ENCODE measurements at regions not wholly inside any gene's neighbourhood (a gene's known extent, or its start where the extent isn't known, plus 50 kb on each side); places are given as distances from the start of the nearest gene placed in this dataset.
"Not testable (repeated sequence)": the region's sequence is repeated elsewhere in the genome, so short reads cannot be mapped to it uniquely, and the experiment has no call there.

DNA sequence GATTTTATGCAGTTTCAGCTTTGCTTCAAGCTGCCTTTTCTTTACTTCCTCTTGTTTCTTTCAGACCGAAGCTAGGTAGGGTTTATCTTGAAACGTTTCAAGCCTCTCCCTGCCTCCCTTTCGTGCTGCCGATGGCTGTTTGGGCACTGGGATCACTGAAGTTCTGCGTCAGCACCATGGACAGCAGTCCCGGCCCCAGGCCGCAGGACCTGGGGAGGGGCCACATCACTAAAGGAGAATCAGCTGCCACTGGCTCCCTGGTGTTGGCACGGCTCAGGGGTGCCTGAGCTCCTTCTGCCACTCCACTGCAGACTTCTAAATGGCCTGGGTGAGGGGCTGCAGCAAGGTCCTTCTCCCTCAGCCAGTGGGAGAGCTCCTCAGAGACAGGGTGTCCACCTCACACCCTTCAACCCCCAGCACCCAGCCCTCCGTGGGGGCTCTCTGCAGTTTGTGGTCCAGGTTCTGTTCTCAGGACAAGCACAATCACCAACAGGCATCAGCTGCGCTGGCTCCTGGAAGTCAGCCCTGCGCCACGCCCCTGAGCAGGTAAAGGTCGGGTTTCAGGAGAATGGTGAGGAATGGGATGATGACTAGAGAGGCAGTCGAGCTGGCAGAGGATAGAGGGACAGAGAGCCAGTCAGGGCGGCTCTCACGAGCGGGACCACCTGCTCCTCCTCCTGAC is 387.2 kb downstream of the TCERG1L start:
- DNase-seq, result no peak

DNA sequence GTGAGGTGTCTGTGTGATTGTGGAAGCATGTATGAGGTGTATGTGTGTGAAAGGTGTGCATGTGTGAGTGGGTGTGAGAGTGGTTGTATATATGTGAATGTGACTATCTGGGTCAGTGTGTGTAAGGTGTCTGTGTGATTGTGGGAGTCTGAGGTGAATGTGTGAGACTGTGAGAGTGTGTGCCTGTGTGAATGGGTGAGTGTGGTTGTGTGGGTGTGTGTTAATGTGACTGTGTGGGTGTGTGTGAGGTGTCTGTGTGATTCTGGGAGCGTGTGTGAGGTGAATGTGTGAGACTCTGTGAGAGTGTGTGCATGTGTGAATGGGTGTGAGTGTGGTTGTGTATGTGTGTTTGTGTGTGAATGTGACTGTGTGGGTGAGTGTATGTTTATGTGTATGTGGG is 385.1 kb downstream of the TCERG1L start:
- no peak for DNase-seq

DNA sequence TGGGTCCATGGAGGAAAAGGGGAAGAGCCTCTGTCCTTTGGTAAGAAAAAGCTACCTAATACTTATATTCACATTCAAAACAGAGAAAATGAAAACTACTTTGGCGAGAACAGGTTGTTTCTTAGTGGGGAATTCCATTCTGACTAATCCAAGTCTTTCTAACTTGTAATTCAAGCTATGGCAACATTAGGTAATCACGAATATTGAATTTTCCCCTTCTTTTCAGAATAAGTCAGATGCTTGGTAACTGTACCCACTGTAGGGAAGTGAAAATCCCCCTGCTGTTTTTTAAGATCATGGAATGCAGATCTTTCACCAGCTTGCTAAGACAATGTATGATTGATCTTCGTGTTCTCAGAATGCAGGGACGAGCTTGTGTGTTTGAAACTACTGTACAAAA is 384.4 kb downstream of the TCERG1L start:
- DNase-seq, result no peak

DNA sequence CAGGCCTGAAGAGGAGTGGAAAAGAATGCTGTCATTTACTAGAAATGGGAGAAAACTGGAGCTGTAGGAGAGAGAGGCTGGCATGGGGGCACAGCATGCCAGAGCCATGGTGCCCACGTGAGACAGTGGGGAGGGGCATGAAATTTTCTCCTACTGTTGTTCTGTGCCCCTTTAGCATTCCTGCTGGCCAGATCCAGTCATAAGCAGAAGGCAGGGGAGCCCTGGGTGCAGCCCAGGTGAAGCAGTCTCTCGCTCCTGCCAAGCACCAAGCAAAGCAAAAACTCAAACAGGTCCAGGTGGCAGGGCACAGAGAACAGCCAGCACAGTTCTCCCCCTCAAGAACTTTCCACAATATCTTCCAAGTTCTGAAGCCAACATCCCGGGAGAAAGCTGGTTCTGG is 383.2 kb downstream of the TCERG1L start:
- DNase-seq, result no peak

DNA sequence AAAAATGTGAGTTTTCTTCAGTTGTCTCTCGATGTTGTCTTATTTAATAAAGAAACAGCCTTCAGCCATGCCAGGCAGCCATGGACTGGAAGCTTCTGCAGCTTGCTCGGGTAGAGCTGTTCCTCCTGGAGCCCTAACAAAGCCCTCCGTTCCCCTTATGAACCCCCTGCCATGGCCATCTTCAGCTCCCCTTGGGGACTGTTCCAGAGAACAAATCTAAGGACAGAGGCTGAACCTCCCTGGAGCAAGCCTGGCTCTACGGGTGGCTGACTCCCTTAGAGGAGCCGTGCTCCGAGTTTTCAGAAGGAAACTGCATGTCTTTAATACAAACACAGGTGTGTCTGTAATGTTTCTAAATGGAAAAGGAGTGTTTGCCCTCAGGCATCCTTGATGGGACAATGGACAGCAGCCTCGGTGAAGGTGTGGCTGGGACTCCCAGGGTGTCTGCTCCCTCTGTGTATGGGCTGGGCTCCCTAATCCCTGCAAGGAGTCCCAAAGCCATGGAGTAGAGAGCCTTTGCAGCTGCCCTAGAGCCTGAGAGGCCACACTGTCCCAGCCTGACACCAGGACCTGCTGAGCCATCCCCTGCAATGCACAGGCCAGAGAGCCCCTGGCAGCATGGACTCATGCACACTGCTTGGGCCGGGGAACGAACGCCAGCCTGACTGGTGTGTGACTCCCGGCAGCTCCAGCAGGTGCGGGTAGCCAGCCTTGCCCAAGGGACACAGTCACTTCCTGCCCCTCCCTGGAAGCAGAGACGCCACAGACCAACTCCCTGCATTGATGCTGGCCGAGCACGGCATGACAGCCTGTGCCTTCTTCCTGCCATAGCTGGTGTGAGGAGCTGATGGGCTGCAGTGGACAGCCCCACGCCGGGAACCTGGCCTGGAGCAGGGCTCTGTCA is 381.8 kb downstream of the TCERG1L start:
- DNase-seq, result no peak

DNA sequence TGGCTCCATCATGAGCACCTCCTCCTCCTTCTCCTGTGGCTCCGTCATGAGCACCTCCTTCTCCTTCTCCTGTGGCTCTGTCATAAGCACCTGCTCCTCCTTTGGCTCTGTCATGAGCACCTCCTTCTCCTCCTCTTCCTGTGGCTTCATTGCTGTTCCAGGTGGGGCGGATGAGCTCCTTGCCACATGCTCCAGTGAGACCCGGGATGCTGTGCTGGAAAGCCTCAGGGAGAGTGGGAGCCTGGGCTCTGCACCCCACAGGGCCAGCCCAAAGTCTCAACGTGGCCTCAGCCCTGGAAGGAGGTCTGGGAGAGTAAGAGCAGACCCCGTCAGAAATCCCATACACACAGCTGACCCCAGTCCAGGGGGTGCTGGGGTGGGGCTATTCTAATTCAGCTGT is 380.7 kb downstream of the TCERG1L start:
- no peak for DNase-seq

DNA sequence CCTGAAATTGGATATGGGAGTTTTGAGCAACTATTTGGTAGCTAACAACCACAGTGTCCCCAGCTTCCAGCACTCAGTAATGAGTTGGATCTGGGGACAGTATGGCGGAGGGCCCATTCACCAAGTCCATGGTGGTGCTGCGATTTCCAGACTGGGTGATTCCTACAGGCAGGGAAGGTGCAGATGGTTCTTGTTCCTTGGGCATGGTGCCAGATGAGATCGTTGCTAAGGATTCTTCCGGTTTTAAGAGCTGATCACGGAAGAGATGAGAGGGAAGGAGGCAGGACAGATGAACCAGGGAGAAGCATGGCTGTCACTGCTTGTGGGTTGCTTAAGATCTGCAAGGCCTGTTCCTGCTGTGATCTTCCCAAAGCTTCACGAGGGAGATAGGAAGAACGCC is 380.3 kb downstream of the TCERG1L start:
- DNase-seq, result no peak

DNA sequence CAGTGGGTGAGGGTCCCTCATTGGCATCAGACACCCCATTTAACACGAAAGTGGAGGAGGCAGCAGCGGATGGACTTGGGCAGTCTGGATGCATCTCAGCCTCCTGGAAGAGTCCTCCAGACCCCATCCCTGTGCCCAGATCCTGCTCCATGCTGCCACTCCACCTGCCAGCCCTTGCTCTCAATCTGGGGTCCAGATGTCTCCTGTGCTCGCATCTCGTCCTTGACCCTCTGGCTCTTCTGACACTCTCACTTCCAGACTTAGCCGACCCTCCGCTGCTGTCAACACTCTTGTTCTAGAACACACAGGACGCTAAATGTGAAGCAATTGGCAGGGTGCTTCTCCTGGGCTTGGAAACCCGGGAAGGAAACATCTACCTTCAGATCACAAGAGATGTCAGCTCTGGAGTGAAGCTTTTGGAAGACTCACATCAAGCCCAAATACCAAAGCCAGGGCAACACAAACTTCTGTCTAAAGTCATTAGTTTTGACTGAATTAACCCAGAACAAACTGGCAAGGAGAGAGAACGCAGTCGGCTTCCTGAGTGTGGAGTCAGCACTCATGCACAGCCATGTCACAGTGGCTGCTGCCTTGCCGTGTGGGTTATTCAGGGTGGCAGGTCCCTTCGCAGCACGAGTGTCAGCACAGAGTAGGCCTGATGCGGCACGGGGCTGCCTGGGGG is 379.1 kb downstream of the TCERG1L start:
- DNase-seq, result no peak

DNA sequence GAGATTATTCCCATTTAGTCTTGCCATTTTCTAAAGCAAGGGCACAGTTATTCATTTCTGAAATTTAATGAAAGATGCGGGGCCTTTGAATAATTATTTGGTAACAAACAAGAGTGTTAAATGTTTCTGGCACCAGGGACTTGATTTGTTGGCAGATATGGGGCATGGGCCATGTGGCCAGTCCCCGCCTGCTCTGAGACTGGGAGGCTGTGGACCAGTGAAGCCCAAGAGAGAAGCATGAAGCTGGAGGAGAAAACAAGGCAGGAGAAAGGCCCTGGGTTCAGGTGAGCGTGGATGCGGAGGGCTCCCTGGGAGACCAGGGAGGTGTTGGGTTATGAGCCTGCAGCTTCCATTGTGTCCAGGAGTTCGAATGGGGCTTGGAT is 378.5 kb downstream of the TCERG1L start:
- DNase-seq, result no peak

DNA sequence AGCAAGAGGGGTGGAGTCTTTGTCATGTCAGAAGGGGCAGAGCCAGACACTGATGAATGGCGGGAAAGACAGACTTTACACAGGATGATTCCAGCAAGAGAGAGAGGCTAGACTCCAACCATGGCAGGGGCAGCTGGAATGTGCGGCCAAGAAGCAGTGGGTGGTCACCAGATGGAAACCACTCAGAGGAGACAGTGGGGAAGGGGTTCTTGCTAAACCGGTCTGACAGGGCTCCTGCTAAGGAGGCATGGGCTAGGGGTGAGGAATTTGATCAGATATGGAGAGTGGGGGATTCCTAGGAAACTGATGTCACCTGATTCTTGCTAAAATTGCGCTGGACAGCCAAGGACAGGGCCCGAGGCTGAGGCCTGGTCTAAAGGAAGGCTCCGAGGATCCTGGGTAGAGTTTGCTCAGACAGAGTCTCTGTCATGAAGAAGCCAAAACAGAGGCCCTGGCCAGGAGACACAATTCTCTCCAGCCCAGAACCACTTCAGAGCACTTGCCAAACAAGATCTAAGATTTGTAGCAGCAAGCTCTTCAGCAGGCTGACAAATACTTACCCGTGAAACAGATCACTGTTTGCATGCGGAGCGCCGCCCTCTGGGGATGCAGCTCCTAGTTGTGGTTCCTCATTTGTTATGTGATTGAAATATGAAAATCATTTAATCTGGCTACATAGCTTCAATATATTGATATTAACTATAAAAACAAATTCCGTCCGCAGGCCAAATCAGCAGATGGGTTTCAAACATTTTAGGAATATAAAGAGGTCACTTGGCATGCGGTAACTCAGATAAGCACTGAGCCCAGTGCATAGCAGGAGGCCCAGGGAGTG is 377.0 kb downstream of the TCERG1L start:
- DNase-seq, result no peak

DNA sequence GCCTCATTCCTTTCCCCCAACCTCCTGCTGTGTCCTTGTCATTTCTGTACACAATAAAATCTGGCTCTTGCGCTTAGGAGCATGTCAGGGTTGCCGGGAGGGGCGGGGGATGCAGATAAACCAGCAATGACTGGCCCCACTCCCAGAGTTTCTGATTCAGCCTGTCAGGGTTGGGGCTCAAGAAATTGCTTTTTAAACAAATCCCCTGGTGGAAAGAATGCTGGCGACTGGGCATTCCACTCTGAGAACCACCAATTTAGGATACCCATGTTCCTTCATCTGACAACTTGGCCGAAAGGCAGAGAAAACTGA is 376.4 kb downstream of the TCERG1L start:
- no peak for DNase-seq

DNA sequence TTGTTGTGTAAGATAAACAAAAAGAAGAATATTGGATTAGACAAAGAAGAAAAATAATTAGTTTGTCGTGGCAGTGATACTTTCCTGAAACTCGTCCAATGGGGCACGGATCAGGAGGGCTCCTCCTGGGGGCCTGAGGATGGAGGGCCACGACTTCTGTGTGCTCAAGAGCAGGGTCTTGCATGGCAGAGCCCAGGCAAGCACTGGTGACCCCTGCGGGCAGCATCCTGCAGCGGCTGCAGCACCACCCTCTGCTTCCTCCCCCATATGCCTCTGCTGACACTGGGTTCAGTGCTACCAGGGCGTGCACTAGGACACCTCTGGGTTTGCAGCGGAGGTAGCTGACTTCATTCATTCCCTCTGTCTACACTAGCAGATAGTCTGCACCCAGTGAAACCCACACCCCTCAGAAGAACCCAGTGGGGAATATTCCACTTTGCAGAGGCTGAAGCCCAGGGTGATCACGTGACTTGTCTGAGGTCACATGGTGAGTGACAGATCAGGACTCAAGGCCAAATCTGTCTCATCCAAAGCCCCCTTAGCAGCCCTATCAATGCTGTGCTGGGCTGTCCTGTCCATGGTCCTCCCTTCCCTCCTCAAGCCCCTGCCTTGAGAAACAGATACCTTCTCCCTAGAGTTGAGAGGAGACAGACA is 375.5 kb downstream of the TCERG1L start:
- no peak for DNase-seq

DNA sequence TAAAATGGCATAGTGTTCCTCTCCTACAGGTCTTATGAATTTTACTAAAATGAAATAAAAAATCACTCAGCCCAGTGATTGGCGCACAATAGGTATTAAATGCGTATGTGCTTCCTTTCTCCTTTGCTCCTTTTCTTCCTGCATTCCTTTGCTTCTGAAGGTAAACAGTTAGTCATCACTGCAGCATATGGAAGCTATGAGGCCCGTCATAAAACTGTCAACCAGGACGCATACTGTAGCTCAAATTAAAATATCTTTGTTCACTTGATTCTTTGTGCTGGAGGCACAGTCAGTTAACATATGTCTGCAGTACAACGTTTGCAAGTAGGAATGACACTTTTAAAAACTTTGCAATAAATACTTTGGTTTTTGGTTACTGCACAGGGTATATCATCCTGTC is 374.7 kb downstream of the TCERG1L start:
- no peak for DNase-seq

DNA sequence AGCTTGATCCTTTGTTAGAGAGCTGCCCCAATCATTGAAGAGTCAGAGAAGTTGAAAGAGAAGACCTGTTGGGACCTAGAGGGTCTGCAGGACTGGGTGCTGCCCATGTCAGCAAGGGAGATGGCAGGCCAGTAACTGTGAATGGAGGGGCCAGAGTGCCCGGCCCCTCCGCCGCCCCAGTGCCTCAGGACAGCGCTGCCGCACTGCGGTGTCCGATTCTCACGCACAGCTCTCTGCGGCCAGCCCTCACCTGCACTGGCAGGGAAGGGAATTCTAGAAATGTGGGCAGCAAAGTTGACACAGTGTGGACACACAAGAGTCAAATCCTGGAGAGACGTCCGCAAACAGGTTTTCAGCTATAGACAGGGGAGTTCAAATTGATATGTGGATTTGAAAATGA is 373.5 kb downstream of the TCERG1L start:
- DNase-seq, result no peak

DNA sequence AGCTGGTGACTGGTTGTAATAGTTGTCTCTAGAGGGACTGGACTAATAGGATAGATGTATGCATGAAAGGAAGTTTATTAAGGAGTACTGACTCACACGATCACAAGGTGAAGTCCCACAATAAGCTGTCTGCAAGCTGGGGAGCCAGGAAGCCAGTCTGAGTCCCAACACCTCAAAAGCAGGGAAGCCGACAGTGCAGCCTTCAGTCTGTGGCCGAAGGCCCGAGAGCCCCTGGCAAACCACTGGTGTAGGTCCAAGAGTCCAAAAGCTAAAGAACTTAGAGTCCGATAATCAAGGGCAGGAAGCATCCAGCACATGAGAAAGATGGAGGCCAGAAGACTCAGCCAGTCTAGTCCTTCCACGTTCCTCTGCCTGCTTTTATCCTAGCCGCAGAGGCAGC is 372.6 kb downstream of the TCERG1L start:
- not testable (repeated sequence) for DNase-seq

DNA sequence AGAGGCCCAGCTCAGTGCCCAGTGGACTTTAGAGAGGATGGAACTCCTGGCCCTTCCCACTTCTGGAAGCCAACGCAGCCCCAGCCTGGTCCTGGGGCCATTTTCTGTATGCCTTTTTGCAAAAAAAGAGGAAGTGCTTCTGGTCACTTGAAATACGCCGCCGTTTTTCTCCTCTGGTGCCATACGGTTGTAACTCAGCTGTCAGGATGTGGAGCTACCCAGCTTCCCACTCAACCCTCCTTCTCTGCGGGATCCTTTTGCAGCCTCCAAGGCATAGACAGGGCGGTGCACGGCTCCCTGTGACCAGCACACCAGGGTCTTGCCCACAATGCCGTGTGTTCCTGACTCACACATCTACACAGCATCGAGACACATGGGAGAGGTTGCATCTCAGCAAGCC is 369.6 kb downstream of the TCERG1L start:
- DNase-seq, result no peak

DNA sequence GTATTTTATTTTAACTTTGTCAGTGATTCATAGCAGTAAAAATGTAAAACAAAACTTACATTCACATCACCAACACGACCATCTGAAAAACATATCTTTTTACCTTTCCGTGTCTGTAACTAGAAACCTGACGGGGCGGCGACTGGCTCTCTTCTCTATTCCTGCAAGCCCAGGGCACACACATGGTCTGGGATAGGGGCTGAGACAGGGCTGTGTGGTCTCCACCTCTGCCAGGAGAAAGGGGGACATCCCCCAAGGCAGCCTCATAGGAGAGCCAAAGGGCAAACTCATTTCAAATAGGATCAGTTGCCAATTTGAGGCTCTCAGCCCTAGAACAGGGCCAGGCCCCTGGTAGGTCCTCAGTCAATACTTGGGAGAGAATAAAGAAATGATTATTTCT is 359.4 kb downstream of the TCERG1L start:
- DNase-seq, result no peak

DNA sequence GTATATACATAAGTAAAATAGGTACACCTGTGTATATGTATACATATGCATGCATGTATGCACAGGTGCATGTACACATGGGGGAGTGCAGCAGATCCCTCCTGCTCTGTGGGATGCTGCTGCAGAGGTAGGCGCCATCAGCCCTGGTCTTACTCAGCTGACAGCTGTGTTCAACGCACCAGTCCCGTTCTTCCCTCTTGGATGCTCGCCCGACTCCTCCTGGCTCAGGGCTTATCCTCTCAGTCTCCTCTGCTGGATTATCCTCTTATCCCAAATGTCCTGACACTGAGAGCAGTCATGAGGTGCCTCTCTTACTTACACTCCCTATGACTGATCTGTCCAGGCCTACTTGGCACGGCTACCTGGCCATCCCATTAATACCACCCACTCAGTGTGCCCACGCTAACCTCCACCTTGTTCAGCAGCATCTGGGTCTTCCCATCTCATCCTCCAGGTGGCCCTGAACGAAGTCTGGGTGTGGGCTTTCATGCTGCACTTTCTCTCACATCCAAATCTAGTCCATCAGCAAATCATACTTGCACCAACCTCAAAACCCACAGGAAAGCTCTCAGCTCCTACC is 357.1 kb downstream of the TCERG1L start:
- no peak for DNase-seq

DNA sequence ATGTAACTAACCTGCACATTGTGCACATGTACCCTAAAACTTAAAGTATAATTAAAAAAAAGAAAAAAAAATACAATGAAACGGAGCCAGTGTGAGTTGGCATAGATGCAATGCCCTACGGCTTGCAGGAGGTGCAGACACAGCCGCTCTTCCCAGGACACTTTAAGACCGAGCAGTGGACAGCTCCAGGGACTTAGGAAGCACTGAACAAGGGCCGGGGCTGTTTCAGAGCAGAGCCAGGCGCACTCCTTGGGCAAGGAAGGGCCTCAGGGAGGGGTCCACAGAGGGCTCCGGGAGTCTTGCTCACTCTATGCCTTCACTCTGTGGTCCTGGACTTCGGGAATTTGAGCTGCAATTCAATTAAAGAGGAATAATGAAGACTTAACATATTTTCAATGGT is 355.3 kb downstream of the TCERG1L start:
- no peak for DNase-seq

DNA sequence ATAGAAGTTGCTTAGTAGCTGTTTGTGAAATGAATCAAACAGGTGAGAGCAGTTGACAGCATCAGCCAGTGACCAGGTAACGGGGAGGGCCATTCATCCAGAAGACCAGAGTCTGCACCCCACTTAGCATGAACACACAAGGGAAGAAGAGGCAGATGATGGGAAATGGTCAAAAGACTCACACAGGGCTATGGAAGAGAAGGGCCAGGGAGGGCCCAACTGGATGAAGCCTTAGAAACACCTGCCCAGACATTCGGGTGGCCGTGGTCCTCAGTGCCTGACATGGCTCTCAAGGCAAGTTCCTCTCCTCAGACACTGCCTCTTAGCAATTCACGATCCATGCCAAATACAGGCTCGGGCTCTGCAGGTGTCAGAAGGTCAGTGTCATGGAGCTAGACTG is 354.1 kb downstream of the TCERG1L start:
- no peak for DNase-seq

DNA sequence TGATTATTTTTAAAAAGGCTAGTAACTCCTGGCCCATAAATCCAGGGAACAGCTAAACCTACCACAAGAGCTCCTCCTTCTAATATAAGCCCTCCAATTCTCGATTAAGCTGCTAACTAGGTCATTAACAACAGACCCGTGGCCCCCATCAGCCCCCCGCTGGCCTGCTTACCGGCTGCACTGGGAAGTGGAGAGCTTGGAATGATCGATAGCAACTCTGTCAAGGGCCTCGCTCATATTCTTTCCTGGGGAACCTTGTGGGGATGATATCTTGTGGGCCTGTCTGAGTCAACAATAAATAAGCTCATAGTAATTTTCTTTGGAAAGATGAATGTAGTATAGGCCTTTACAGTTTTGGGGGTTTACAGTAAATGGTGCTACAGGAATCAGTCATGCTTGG is 353.5 kb downstream of the TCERG1L start:
- DNase-seq, result no peak

Data from effector CD8-positive, alpha-beta T cell (primary cell).